ENCODE measurements at regions not wholly inside any gene's neighbourhood (a gene's known extent, or its start where the extent isn't known, plus 50 kb on each side); places are given as distances from the start of the nearest gene placed in this dataset.

GRCh38 chrX:134101636-134102035, 116.2 kb upstream of the GPC3 start:
- no peak for TF ChIP-seq RAD21 (IDR thresholded peaks at IDR 0.05; ENCODE audit: low read depth)
- TF ChIP-seq FOXM1 (IDR thresholded peaks at IDR 0.05; ENCODE audit: borderline replicate concordance, low read depth): no peak
- no peak for TF ChIP-seq EP300 (IDR thresholded peaks at IDR 0.05; ENCODE audit: borderline replicate concordance)
- TF ChIP-seq TAF1 (IDR thresholded peaks at IDR 0.05; ENCODE audit: low read depth): no peak
- no peak for TF ChIP-seq TCF12 (IDR thresholded peaks at IDR 0.05; ENCODE audit: low read depth)
- TF ChIP-seq USF1 (IDR thresholded peaks at IDR 0.05): no peak
- TF ChIP-seq, protein P1, sequence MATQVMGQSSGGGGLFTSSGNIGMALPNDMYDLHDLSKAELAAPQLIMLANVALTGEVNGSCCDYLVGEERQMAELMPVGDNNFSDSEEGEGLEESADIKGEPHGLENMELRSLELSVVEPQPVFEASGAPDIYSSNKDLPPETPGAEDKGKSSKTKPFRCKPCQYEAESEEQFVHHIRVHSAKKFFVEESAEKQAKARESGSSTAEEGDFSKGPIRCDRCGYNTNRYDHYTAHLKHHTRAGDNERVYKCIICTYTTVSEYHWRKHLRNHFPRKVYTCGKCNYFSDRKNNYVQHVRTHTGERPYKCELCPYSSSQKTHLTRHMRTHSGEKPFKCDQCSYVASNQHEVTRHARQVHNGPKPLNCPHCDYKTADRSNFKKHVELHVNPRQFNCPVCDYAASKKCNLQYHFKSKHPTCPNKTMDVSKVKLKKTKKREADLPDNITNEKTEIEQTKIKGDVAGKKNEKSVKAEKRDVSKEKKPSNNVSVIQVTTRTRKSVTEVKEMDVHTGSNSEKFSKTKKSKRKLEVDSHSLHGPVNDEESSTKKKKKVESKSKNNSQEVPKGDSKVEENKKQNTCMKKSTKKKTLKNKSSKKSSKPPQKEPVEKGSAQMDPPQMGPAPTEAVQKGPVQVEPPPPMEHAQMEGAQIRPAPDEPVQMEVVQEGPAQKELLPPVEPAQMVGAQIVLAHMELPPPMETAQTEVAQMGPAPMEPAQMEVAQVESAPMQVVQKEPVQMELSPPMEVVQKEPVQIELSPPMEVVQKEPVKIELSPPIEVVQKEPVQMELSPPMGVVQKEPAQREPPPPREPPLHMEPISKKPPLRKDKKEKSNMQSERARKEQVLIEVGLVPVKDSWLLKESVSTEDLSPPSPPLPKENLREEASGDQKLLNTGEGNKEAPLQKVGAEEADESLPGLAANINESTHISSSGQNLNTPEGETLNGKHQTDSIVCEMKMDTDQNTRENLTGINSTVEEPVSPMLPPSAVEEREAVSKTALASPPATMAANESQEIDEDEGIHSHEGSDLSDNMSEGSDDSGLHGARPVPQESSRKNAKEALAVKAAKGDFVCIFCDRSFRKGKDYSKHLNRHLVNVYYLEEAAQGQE (IDR thresholded peaks at IDR 0.05; ENCODE audit: low read depth): no peak
- no peak for TF ChIP-seq ZBTB7A (IDR thresholded peaks at IDR 0.05; ENCODE audit: low read depth)
- TF ChIP-seq YY1 (IDR thresholded peaks at IDR 0.05; ENCODE audit: low read depth): no peak
- no peak for TF ChIP-seq TEAD4 (IDR thresholded peaks at IDR 0.05)
- no peak for TF ChIP-seq CEBPB (IDR thresholded peaks at IDR 0.05)
